ENCODE measurements at regions not wholly inside any gene's neighbourhood (a gene's known extent, or its start where the extent isn't known, plus 50 kb on each side); places are given as distances from the start of the nearest gene placed in this dataset.

DNA sequence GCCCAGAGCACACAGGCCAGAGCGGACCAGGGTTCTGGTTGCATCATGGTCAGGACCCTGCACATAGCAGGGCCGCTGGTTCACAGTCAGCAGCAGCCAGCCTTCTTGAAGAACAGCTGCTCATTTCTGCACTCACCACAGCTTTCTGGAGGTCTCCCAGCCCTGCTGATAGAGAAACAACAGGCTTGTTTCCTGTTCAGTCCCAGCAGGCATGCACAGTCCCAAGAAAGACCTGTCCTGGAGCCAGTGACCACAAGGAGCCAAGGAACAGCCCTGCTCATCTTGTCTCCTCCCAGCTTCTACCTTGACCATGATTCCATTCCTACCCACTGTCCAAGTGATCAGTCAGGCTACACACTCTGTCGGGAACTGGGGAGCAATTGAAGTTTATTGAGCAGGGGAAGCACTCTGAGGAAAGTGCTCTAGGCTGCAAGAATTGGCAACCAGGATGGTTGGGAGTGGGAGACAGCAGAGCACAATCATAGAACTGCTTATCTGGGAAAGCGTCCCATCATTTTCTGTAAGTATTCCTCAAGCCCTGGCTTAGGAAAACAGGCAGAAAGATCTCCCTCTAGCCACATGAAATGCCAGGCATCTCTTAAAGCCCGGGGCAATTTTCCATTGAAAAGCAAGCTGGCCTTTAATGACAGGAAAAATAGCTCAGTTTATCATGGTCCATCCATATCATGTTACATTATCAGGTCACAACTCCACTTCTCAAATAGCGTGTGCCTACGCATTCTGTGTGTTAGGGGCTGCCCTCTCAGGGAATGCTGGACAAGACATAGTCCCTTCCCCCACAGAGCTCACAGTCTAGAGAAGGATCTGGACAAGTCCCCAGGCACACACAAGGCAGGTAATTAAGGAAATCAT lies 155.4 kb upstream of the FOXF1 start:
- WGBS (ENCODE audit: insufficient coverage, insufficient replicate concordance, low lambda C conversion rate, missing lambda C conversion rate): 33% methylated on average over 7 of the region's 7 CpGs
- no peak overlapping the region for H3K9ac ChIP-seq (ENCODE audit: control insufficient read depth, insufficient read depth, low read length)
- ChIA-PET CTCF (interaction anchor here (1.3 kb wide), 1 partner anchor 536 kb away, joined by 3 read pairs; no protein-coding TSS in a partner anchor), POLR2A (no interaction called here), RAD21 (ENCODE audit: unreplicated experiment) (no interaction called here), SMC1A (ENCODE audit: uncharacterized antibody, unreplicated experiment) (no interaction called here)
- H3K27me3 ChIP-seq (replicated peaks in 1 of 2; ENCODE audit: control insufficient read depth in 2 of 2, insufficient read depth in 2 of 2, low read length in 1 of 2): peaks cover 2% of the 10 kb centered on the region in 2 experiments; a peak in 2 of 4 replicates
- in situ Hi-C loops (cut with MboI): no loop called here
- no peak for FAIRE-seq
- no TSS peak for BruUV-seq (replicated peaks)
- H3K27ac ChIP-seq (ENCODE audit: control insufficient read depth, insufficient read depth): no peak overlapping the region
- no peaks in the 10 kb centered on the region for H3K4me1 ChIP-seq (ENCODE audit: control insufficient read depth, insufficient read depth, low read length)
- no peak for DNase-seq (ENCODE audit: low read depth, low spot score)
- no peak overlapping the region for H3K4me2 ChIP-seq (ENCODE audit: control insufficient read depth, insufficient read depth)
- no peaks in the 10 kb centered on the region; the same call in 1 of the 2 replicates for H4K20me1 ChIP-seq (ENCODE audit: control insufficient read depth, insufficient read depth)
- no peak overlapping the region for H3K4me3 ChIP-seq
- no peak for ATAC-seq
- no peaks in the 10 kb centered on the region for H3K79me2 ChIP-seq (ENCODE audit: control insufficient read depth, insufficient read depth, low read length)
- H2AFZ ChIP-seq (ENCODE audit: control insufficient read depth, low read depth, low read length): no peak overlapping the region
- H3K9me3 ChIP-seq (replicated peaks; ENCODE audit: control insufficient read depth, insufficient read depth, low read length): no peaks in the 10 kb centered on the region
- intact Hi-C loops (cut with micrococcal nuclease; ENCODE audit: unreplicated experiment): no loop called here
- TF ChIP-seq SMARCA5 (IDR thresholded peaks at IDR 0.05) (no peak), RAD21 (IDR thresholded peaks at IDR 0.05; ENCODE audit: insufficient read depth, low read depth, low read length) (no peak), EGR1 (IDR thresholded peaks at IDR 0.05; ENCODE audit: borderline replicate concordance in 1 of 2, low read depth in 2 of 2, low read length in 2 of 2) (no peak), CHD4 (IDR thresholded peaks at IDR 0.05) (no peak), TCF3 (IDR thresholded peaks at IDR 0.05; ENCODE audit: borderline replicate concordance, insufficient read depth, low read depth, low read length) (no peak), NFYA (IDR thresholded peaks at IDR 0.05; ENCODE audit: borderline replicate concordance, low read depth, low read length) (no peak), HDGF (IDR thresholded peaks at IDR 0.05) (no peak), MYC (IDR thresholded peaks at IDR 0.05; ENCODE audit: insufficient read depth, insufficient read length, insufficient replicate concordance, low read length, severe bottlenecking) (no peak), SUPT20H (IDR thresholded peaks at IDR 0.05; ENCODE audit: borderline replicate concordance, control insufficient read depth, low read depth, low read length) (no peak), IRF4 (IDR thresholded peaks at IDR 0.05; ENCODE audit: low read depth, low read length) (no peak), ZNF274 (IDR thresholded peaks at IDR 0.05; ENCODE audit: insufficient read depth, insufficient read length) (no peak)
- H3K36me3 ChIP-seq (ENCODE audit: control insufficient read depth in 2 of 2, insufficient read depth in 2 of 2, low read length in 1 of 2): no peaks in the 10 kb centered on the region

Data from GM12878 (cell line).